Heart left ventricle (tissue), 13 donors: ENCODE measurements at regions not wholly inside any gene's neighbourhood (a gene's known extent, or its start where the extent isn't known, plus 50 kb on each side); places are given as distances from the start of the nearest gene placed in this dataset.

Source experiments
- POLR2A ChIP-seq, 2 donors: fragments of 450-650 bp; IDR thresholded peaks; one replicate each; pipeline ENCODE4 v1.6.1; 2017; ENCODE audit warnings: antibody characterized with exemption in 2 of 2, mild to moderate bottlenecking in 2 of 2, moderate library complexity in 2 of 2
- TF ChIP-seq, protein P1 (sequence below), 12 donors: fragments of 200-600 bp; sonication (generic) in 4 of 12; IDR thresholded peaks; one replicate each; pipeline versions ENCODE4 v1.5.0 to v1.8.0; 2018 to 2022; ENCODE audit warnings: antibody characterized with exemption in 12 of 12, mild to moderate bottlenecking in 5 of 12
- donor health status: ischemic (EF 13 %, LVEDD 7.1; RV severe dilation, severe dysfunction).
- donor health status: DM: no; HTN: yes; CAD: no.
- donor health status: DM: no; HTN: no; CAD: no.
- donor health status: ischemic (EF 25% LVEDD 6.9; RV normal size, moderate dysfunction).
- donor health status: ischemic (EF 25% LVEDD 5.7; RV mildly dilated, moderate dysfunction).
- donor health status: ischemic (EF 35%, LVEDD 5.7; RV mildly dilated, moderate dysfunction).
- donor health status: nonischemic (EF 11% LVEDD 7.7; RV severe dilation, severe dysfunction).
- donor health status: DM: yes; HTN: yes; CAD: no.
- donor health status: PGD.
- donor health status: ischemic (EF 29% LVEDD 5.4; RV normal size, mild dysfunction).
- donor health status: nonischemic (EF 23%, LVEDD 6.1; RV moderate dilation, normal function).

- TF ChIP-seq, protein P1, sequence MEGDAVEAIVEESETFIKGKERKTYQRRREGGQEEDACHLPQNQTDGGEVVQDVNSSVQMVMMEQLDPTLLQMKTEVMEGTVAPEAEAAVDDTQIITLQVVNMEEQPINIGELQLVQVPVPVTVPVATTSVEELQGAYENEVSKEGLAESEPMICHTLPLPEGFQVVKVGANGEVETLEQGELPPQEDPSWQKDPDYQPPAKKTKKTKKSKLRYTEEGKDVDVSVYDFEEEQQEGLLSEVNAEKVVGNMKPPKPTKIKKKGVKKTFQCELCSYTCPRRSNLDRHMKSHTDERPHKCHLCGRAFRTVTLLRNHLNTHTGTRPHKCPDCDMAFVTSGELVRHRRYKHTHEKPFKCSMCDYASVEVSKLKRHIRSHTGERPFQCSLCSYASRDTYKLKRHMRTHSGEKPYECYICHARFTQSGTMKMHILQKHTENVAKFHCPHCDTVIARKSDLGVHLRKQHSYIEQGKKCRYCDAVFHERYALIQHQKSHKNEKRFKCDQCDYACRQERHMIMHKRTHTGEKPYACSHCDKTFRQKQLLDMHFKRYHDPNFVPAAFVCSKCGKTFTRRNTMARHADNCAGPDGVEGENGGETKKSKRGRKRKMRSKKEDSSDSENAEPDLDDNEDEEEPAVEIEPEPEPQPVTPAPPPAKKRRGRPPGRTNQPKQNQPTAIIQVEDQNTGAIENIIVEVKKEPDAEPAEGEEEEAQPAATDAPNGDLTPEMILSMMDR (IDR thresholded peaks at IDR 0.05): no peak
- no peak for TF ChIP-seq POLR2A (IDR thresholded peaks at IDR 0.05)
Observed at GRCh38 chr5:97876272-97876671, 693.2 kb upstream of the RIOK2 start.
